ENCODE measurements at regions not wholly inside any gene's neighbourhood (a gene's known extent, or its start where the extent isn't known, plus 50 kb on each side); places are given as distances from the start of the nearest gene placed in this dataset.

DNA sequence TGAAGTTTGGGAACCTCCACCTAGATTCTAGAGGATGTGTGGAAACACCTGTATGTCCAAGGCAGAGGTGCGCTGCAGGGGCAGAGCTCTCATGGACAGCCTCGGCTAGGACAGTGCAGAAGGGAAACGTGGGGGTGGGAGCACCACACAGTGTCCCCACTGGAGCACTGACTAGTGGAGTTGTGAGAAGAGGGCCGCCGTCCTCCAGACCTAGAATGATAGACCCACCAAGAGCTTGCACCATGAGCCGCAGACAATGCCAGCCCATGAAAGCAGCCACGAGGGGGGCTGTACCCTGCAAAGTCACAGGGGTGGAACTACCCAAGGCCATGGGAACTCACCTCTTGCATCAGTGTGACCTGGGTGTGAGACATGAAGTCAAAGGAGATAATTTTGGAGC, 274.5 kb upstream of the FMR1 start:
- TF ChIP-seq, protein P1, sequence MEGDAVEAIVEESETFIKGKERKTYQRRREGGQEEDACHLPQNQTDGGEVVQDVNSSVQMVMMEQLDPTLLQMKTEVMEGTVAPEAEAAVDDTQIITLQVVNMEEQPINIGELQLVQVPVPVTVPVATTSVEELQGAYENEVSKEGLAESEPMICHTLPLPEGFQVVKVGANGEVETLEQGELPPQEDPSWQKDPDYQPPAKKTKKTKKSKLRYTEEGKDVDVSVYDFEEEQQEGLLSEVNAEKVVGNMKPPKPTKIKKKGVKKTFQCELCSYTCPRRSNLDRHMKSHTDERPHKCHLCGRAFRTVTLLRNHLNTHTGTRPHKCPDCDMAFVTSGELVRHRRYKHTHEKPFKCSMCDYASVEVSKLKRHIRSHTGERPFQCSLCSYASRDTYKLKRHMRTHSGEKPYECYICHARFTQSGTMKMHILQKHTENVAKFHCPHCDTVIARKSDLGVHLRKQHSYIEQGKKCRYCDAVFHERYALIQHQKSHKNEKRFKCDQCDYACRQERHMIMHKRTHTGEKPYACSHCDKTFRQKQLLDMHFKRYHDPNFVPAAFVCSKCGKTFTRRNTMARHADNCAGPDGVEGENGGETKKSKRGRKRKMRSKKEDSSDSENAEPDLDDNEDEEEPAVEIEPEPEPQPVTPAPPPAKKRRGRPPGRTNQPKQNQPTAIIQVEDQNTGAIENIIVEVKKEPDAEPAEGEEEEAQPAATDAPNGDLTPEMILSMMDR (IDR thresholded peaks at IDR 0.05) = no peak
- TF ChIP-seq, protein P2, sequence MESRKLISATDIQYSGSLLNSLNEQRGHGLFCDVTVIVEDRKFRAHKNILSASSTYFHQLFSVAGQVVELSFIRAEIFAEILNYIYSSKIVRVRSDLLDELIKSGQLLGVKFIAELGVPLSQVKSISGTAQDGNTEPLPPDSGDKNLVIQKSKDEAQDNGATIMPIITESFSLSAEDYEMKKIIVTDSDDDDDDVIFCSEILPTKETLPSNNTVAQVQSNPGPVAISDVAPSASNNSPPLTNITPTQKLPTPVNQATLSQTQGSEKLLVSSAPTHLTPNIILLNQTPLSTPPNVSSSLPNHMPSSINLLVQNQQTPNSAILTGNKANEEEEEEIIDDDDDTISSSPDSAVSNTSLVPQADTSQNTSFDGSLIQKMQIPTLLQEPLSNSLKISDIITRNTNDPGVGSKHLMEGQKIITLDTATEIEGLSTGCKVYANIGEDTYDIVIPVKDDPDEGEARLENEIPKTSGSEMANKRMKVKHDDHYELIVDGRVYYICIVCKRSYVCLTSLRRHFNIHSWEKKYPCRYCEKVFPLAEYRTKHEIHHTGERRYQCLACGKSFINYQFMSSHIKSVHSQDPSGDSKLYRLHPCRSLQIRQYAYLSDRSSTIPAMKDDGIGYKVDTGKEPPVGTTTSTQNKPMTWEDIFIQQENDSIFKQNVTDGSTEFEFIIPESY (IDR thresholded peaks at IDR 0.05; ENCODE audit: borderline replicate concordance, low read depth) = no peak
- no peak for TF ChIP-seq MEF2A (IDR thresholded peaks at IDR 0.05; ENCODE audit: borderline replicate concordance, low read depth)

Data from SK-N-SH (cell line).